ENCODE measurements at regions not wholly inside any gene's neighbourhood (a gene's known extent, or its start where the extent isn't known, plus 50 kb on each side); places are given as distances from the start of the nearest gene placed in this dataset.

DNA sequence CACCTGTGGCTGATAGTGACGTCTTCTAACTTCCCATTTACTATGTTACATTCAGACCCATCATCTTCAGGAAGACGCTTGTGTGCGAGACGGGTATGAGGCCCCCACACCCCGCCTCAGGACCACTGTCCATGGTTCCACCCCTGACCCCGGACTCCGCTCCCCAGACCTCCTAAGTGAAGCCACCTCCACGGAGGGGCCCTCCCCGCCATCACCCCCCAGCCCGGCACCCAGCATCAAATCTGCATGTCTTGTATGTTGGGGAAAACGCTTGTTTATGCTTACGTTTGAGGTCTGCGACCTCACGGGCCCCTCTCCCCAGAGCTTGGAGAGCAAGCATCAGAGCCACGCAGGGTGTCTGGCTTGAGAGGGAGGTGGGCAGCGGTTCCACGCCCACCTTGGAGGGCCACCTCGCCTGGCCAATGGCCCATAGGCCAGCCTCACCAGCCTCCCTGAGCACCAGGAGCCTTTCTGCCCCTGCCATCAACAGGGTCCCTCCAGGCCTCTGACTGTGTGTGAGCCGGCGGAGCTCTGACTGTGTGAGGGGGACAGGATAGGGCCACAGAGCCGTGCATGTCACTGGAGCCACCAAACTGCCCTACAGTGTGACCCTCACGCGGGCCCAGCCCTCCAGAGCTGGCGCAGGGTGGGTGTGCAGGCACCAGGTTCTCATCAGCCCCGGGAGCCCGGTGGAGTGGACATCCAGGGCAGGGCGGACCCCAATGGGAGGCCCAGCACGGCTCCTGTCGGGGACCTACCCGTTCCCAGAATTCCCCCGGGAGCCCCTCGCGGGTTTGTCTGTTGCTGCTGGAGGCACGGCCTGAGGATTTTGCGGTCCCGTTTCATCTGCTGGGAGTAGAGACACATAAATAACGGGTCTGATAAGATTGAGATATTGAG, 88.4 kb upstream of the NKX1-1 start:
- Histone ChIP-seq H3K4me3 (ENCODE audit: low read depth, low read length, poor library complexity, severe bottlenecking) (no peak overlapping the region), H4K20me1 (ENCODE audit: insufficient read depth, low read length) (no peaks in the 10 kb centered on the region), H3K4me1 (ENCODE audit: insufficient read depth, low read length, poor library complexity, severe bottlenecking) (no peaks in the 10 kb centered on the region), H3K9me2 (ENCODE audit: insufficient read depth, low read length) (no peaks in the 10 kb centered on the region), H3K79me2 (ENCODE audit: insufficient read depth, low read depth, low read length) (no peaks in the 10 kb centered on the region), H3K4me2 (ENCODE audit: low read length) (no peak overlapping the region), H3K27ac (ENCODE audit: low read depth, low read length, poor library complexity, severe bottlenecking) (no peak overlapping the region), H2AFZ (ENCODE audit: low read length) (no peak overlapping the region), H3K36me3 (ENCODE audit: insufficient read depth, low read length) (no peaks in the 10 kb centered on the region), H3K9me3 (ENCODE audit: low read length) (no peaks in the 10 kb centered on the region)
- intact Hi-C loops (cut with micrococcal nuclease; ENCODE audit: unreplicated experiment): no loop called here
- POLR2A ChIA-PET: no interaction called here
- no peak for TF ChIP-seq EZH2phosphoT487 (IDR thresholded peaks at IDR 0.05; ENCODE audit: borderline replicate concordance, low read depth, low read length)
- TF ChIP-seq, protein P1, sequence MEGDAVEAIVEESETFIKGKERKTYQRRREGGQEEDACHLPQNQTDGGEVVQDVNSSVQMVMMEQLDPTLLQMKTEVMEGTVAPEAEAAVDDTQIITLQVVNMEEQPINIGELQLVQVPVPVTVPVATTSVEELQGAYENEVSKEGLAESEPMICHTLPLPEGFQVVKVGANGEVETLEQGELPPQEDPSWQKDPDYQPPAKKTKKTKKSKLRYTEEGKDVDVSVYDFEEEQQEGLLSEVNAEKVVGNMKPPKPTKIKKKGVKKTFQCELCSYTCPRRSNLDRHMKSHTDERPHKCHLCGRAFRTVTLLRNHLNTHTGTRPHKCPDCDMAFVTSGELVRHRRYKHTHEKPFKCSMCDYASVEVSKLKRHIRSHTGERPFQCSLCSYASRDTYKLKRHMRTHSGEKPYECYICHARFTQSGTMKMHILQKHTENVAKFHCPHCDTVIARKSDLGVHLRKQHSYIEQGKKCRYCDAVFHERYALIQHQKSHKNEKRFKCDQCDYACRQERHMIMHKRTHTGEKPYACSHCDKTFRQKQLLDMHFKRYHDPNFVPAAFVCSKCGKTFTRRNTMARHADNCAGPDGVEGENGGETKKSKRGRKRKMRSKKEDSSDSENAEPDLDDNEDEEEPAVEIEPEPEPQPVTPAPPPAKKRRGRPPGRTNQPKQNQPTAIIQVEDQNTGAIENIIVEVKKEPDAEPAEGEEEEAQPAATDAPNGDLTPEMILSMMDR (conservative IDR thresholded peaks at IDR 0.05; ENCODE audit: low read length): no peak
- CTCF ChIA-PET (ENCODE audit: unreplicated experiment): no interaction called here
- BruUV-seq (replicated peaks): no TSS peak
- DNase-seq (ENCODE audit: low spot score): no peak

DNA sequence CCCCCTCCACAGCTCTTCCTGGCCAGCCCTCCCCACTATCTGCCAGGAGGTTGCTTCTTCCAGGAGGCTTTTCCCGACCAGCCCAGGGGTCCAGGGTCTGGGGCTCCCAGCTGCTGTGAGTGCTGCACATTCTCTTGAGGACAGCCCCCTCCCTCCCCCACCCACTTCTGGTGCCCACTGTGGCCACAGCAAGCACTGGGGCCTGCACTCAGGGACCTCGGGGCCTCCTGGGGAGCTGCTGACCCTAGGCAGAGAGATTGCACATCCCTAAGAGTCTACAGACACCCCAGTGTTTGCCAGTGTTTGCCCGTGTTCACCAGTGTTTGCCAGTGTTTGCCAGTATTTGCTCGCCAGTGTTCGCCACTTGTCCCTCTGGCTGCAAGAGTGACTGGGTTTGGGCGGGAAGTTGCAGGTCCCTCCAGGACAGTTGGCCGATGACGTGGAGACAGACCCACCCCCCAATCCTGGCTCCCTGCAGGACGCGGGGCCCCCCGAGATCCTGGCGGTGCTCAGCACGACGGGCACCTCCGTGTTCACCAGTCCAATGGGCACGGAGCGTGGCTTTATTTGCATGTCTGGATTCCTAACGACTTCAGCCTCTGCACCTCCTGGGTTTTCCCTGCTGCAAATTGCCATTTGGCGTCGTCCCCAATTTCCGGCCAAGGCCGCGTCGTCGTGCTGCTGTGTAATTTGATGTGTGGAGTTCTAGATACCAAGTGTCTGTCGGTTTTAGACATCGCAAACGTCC, 87.5 kb upstream of the NKX1-1 start:
- H3K79me2 ChIP-seq (ENCODE audit: insufficient read depth, low read depth, low read length): no peaks in the 10 kb centered on the region
- H3K27ac ChIP-seq (ENCODE audit: low read depth, low read length, poor library complexity, severe bottlenecking): no peak overlapping the region
- H3K9me3 ChIP-seq (ENCODE audit: low read length): no peaks in the 10 kb centered on the region
- no peaks in the 10 kb centered on the region for H3K4me1 ChIP-seq (ENCODE audit: insufficient read depth, low read length, poor library complexity, severe bottlenecking)
- intact Hi-C loops (cut with micrococcal nuclease; ENCODE audit: unreplicated experiment): no loop called here
- CTCF ChIA-PET (ENCODE audit: unreplicated experiment): no interaction called here
- no peaks in the 10 kb centered on the region for H3K36me3 ChIP-seq (ENCODE audit: insufficient read depth, low read length)
- BruUV-seq (replicated peaks): no TSS peak
- TF ChIP-seq, protein P1 (conservative IDR thresholded peaks at IDR 0.05; ENCODE audit: low read length): no peak
- TF ChIP-seq EZH2phosphoT487 (IDR thresholded peaks at IDR 0.05; ENCODE audit: borderline replicate concordance, low read depth, low read length): no peak
- POLR2A ChIA-PET: no interaction called here
- H2AFZ ChIP-seq (ENCODE audit: low read length): no peak overlapping the region
- H4K20me1 ChIP-seq (ENCODE audit: insufficient read depth, low read length): no peaks in the 10 kb centered on the region
- H3K4me2 ChIP-seq (ENCODE audit: low read length): no peak overlapping the region
- H3K9me2 ChIP-seq (ENCODE audit: insufficient read depth, low read length): no peaks in the 10 kb centered on the region
- H3K4me3 ChIP-seq (ENCODE audit: low read depth, low read length, poor library complexity, severe bottlenecking): no peak overlapping the region
- no peak for DNase-seq (ENCODE audit: low spot score)

Measured in OCI-LY7 (cell line).